SK-N-SH (cell line): ENCODE measurements at regions not wholly inside any gene's neighbourhood (a gene's known extent, or its start where the extent isn't known, plus 50 kb on each side); places are given as distances from the start of the nearest gene placed in this dataset.

ENCODE experiments used
- CTCF ChIA-PET: fragments of 300-600, 350-600 bp; formaldehyde crosslinking; extraction: SDS; loops from one replicate; lab custom pipeline; 2021; lab: Yijun Ruan, JAX
- POLR2A ChIA-PET: fragments of 350-600 bp; sonication (Branson Sonifier 250); formaldehyde crosslinking; extraction: SDS; loops from one replicate; lab custom pipeline; 2020; ENCODE audit warnings: antibody characterized with exemption, inconsistent platforms; lab: Yijun Ruan, JAX
- DNase-seq: peaks from one replicate; pipeline ENCODE4 v3.0.0; 2012
- H2AFZ ChIP-seq: fragments of 200-600 bp; sonication (generic); 2 replicates; pipeline ENCODE4 v1.8.1; 2016; ENCODE audit warnings: antibody characterized with exemption, mild to moderate bottlenecking, low read depth
- H3F3A ChIP-seq: fragments of 200-600 bp; sonication (generic); replicated peaks from 2 replicates; pipeline ENCODE3; 2016; ENCODE audit warnings: antibody characterized with exemption, mild to moderate bottlenecking; ENCODE audit not compliant: insufficient read depth
- H3K27ac ChIP-seq, 2 experiments: fragments of 200-500 bp in 1 of 2; fragments of 200-600 bp in 1 of 2; sonication (Bioruptor generic) in 1 of 2; sonication (generic), shearing (Covaris generic) in 1 of 2; 2 replicates each; pipeline versions ENCODE4 v1.5.1 to v1.6.1; 2014 to 2016; ENCODE audit warnings: low read depth in 2 of 2, inconsistent platforms in 1 of 2, low read length in 1 of 2, mild to moderate bottlenecking in 1 of 2, mixed read lengths in 1 of 2
- H3K27me3 ChIP-seq: fragments of 200-600 bp; sonication (generic), shearing (Covaris generic); 2 replicates; pipeline ENCODE4 v1.6.1; 2016; ENCODE audit warnings: mixed run types; ENCODE audit not compliant: insufficient read depth
- H3K36me3 ChIP-seq, 2 experiments: fragments of 200-500 bp in 1 of 2; fragments of 200-600 bp in 1 of 2; sonication (Bioruptor generic) in 1 of 2; sonication (generic) in 1 of 2; replicated peaks in 1 of 2; 2 replicates each; pipeline versions ENCODE3 to v1.5.1; 2014 to 2016; ENCODE audit warnings: low read length in 1 of 2, mild to moderate bottlenecking in 1 of 2; ENCODE audit not compliant: insufficient read depth in 2 of 2, control insufficient read depth in 1 of 2
- H3K4me1 ChIP-seq, 2 experiments: fragments of 200-500 bp in 1 of 2; fragments of 200-600 bp in 1 of 2; sonication (Bioruptor generic) in 1 of 2; sonication (generic), shearing (Covaris generic) in 1 of 2; 2 replicates each; pipeline versions ENCODE4 v1.5.1 to v1.6.1; 2014 to 2016; ENCODE audit warnings: low read depth in 1 of 2, low read length in 1 of 2, mixed run types in 1 of 2; ENCODE audit not compliant: insufficient read depth in 2 of 2, control insufficient read depth in 1 of 2
- H3K4me2 ChIP-seq: fragments of 200-600 bp; sonication (generic), shearing (Covaris generic); 2 replicates; pipeline ENCODE4 v1.6.1; 2017; ENCODE audit warnings: mixed run types
- H3K4me3 ChIP-seq, 2 experiments: fragments of 200-500 bp in 1 of 2; fragments of 200-600 bp in 1 of 2; sonication (Bioruptor generic) in 1 of 2; sonication (generic), shearing (Covaris generic) in 1 of 2; 2 replicates each; pipeline versions ENCODE4 v1.5.1 to v1.8.1; 2014 to 2016; ENCODE audit warnings: low read depth in 2 of 2, inconsistent platforms in 1 of 2, low read length in 1 of 2, mild to moderate bottlenecking in 1 of 2, mixed read lengths in 1 of 2, moderate library complexity in 1 of 2
- H3K79me2 ChIP-seq: fragments of 200-600 bp; sonication (generic); 2 replicates; pipeline ENCODE4 v1.8.1; 2017; ENCODE audit warnings: mild to moderate bottlenecking; ENCODE audit not compliant: insufficient read depth
- H3K9ac ChIP-seq: fragments of 200-600 bp; sonication (generic); 2 replicates; pipeline ENCODE4 v1.6.1; 2017; ENCODE audit warnings: mixed run types
- H3K9me2 ChIP-seq: fragments of 200-600 bp; sonication (generic); 2 replicates; pipeline ENCODE4 v1.6.1; 2017; ENCODE audit warnings: mixed run types
- H3K9me3 ChIP-seq: fragments of 200-600 bp; sonication (generic); 2 replicates; pipeline ENCODE4 v1.6.1; 2017; ENCODE audit warnings: mixed run types, mild to moderate bottlenecking, moderate library complexity
- H4K20me1 ChIP-seq: fragments of 200-600 bp; sonication (generic); 2 replicates; pipeline ENCODE4 v1.6.1; 2017; ENCODE audit warnings: mild to moderate bottlenecking, mixed run types; ENCODE audit not compliant: insufficient read depth
- ELF1 ChIP-seq: IDR thresholded peaks from 2 replicates; pipeline ENCODE4 v1.4.0; 2012
- EZH2phosphoT487 ChIP-seq: fragments of 200-600 bp; sonication (generic); IDR thresholded peaks from 2 replicates; pipeline ENCODE4 v1.6.1; 2017; ENCODE audit warnings: low read depth, mixed run types, mild to moderate bottlenecking, antibody characterized with exemption, moderate library complexity, borderline replicate concordance
- FOXJ3 ChIP-seq: sonication (generic); formaldehyde crosslinking; IDR thresholded peaks from 2 replicates; pipeline ENCODE4 v1.5.1; 2020; ENCODE audit warnings: mild to moderate bottlenecking, missing genetic modification reagents
- FOXM1 ChIP-seq: IDR thresholded peaks from 2 replicates; pipeline ENCODE4 v1.4.0; 2012; ENCODE audit warnings: low read depth, mild to moderate bottlenecking
- GABPA ChIP-seq: IDR thresholded peaks from 2 replicates; pipeline ENCODE4 v1.4.0; 2012; ENCODE audit warnings: low read depth, mild to moderate bottlenecking
- JUND ChIP-seq: IDR thresholded peaks from 2 replicates; pipeline ENCODE4 v1.4.0; 2012
- MEF2A ChIP-seq: IDR thresholded peaks from 2 replicates; pipeline ENCODE4 v1.4.0; 2012; ENCODE audit warnings: low read depth, borderline replicate concordance
- POLR2AphosphoS5 ChIP-seq: IDR thresholded peaks from 2 replicates; pipeline ENCODE4 v1.6.1; 2012; ENCODE audit warnings: low read depth, low read length
- RAD21 ChIP-seq: IDR thresholded peaks from 2 replicates; pipeline ENCODE4 v1.6.1; 2012; ENCODE audit warnings: mild to moderate bottlenecking, low read length
- RCOR1 ChIP-seq: fragments of 150-350 bp; IDR thresholded peaks from 2 replicates; pipeline ENCODE4 v1.6.1; 2017; ENCODE audit warnings: antibody characterized with exemption, low read length
- RFX5 ChIP-seq: IDR thresholded peaks from 2 replicates; pipeline ENCODE4 v1.6.1; 2012; ENCODE audit warnings: mild to moderate bottlenecking, improper control_type of control experiment, low read length
- RXRA ChIP-seq: IDR thresholded peaks from 2 replicates; pipeline ENCODE4 v1.4.0; 2012; ENCODE audit warnings: low read depth, mild to moderate bottlenecking, borderline replicate concordance
- SIN3A ChIP-seq: IDR thresholded peaks from 2 replicates; pipeline ENCODE4 v1.6.1; 2012; ENCODE audit warnings: low read depth, mild to moderate bottlenecking, low read length, moderate library complexity, borderline replicate concordance
- YY1 ChIP-seq: IDR thresholded peaks from 2 replicates; pipeline ENCODE4 v1.4.0; 2012; ENCODE audit warnings: low read depth, mild to moderate bottlenecking
- WGBS: methylation state at CpG from one replicate; pipeline ENCODE4 v1.1.6; 2017; ENCODE audit warnings: low lambda C conversion rate; 5-methylcytosine and 5-hydroxymethylcytosine counted together
- TF ChIP-seq, protein P1 (sequence below): fragments of 150-350 bp; IDR thresholded peaks from 2 replicates; pipeline ENCODE4 v1.6.1; 2016; ENCODE audit warnings: mild to moderate bottlenecking, low read depth, low read length
- TF ChIP-seq, protein P2 (sequence below): fragments of 150-350 bp; IDR thresholded peaks from 2 replicates; pipeline ENCODE4 v1.6.1; 2017; ENCODE audit warnings: antibody characterized with exemption, low read length, low read depth, borderline replicate concordance
- TF ChIP-seq, protein P3 (sequence below): IDR thresholded peaks from 2 replicates; pipeline ENCODE4 v1.4.0; 2012; ENCODE audit warnings: low read depth, borderline replicate concordance
- TF ChIP-seq, protein P4 (sequence below): IDR thresholded peaks from 2 replicates; pipeline ENCODE4 v1.4.0; 2012; ENCODE audit warnings: low read depth

DNA sequence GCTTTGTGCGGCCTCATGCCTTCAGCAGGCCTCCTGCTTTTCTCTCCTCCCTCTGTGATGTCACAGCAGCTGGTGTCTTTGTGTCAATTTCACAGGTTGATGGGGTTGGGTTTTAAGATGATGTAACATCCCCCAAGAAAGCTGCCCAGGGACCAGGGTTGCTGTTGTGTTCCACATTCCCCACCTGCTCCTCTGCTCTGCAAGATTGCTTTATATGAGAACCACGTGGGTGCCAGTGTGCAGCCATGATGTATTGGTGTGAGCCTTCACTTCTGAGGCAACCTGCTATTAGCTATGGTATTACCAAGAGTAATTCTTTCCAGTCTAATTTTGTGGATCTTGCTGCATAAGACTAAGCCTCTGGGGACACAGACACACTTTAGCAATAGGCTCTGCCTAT, 213.0 kb upstream of the ADAMTS16 start:
- H3K4me2 ChIP-seq: no peak overlapping the region
- H4K20me1 ChIP-seq: no peaks in the 10 kb centered on the region
- 14% methylated on average over 2 of the region's 2 CpGs for WGBS
- no peak overlapping the region for H2AFZ ChIP-seq
- H3K9me3 ChIP-seq: no peaks in the 10 kb centered on the region
- H3K4me3 ChIP-seq: no peak overlapping the region
- DNase-seq: no peak
- ChIA-PET CTCF (interaction anchor here (1.1 to 1.3 kb wide), 3 partner anchors 13 to 47 kb away, joined by 3 to 6 read pairs (median 4); no protein-coding TSS in a partner anchor), POLR2A (no interaction called here)
- no peak overlapping the region for H3K27ac ChIP-seq
- no peaks in the 10 kb centered on the region for H3K79me2 ChIP-seq
- no peak overlapping the region for H3K9ac ChIP-seq
- no peaks in the 10 kb centered on the region for H3F3A ChIP-seq
- no peaks in the 10 kb centered on the region for H3K9me2 ChIP-seq
- no peaks in the 10 kb centered on the region for H3K36me3 ChIP-seq
- H3K27me3 ChIP-seq: no peaks in the 10 kb centered on the region
- TF ChIP-seq YY1 (no peak), SIN3A (no peak)
- H3K4me1 ChIP-seq: no peaks in the 10 kb centered on the region

DNA sequence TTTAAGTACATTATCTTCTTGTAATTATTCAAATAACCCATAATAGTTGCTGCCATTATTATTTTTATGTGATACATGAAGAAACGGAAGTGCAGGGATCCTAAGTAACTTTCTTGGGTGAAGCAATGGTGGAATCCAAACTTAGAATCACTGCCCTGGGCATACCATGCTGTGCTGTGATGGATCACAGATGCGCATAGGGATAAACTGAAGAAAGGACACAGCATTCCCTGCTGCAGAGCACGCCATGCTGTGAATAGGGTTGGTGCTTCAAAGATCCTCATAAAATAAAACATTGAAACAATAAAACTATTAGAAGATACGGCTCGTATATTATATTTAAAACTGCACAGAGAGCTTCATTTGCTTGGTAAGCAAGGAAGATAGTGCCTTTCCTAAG, 211.7 kb upstream of the ADAMTS16 start:
- no peak overlapping the region for H3K4me2 ChIP-seq
- 42% methylated on average over 5 of the region's 5 CpGs for WGBS
- no peaks in the 10 kb centered on the region for H3K36me3 ChIP-seq
- H2AFZ ChIP-seq: no peak overlapping the region
- no peaks in the 10 kb centered on the region for H3F3A ChIP-seq
- H3K9me3 ChIP-seq: 0 out of 2 replicates have a peak, but pooled peaks cover 8% of the 10 kb centered on the region
- no peaks in the 10 kb centered on the region for H4K20me1 ChIP-seq
- H3K27ac ChIP-seq: no peak overlapping the region
- H3K9ac ChIP-seq: no peak overlapping the region
- no peak for DNase-seq
- CTCF ChIA-PET: interaction anchor here (0.8 to 2.6 kb wide), 3 partner anchors 9 to 13 kb away, joined by 3 to 9 read pairs (median 3); no protein-coding TSS in a partner anchor
- H3K4me1 ChIP-seq: no peaks in the 10 kb centered on the region
- POLR2A ChIA-PET: interaction anchor here (0.6 kb wide), 1 partner anchor 35 kb away, joined by 3 read pairs; no protein-coding TSS in a partner anchor
- no peak overlapping the region for H3K4me3 ChIP-seq
- H3K9me2 ChIP-seq: no peaks in the 10 kb centered on the region
- TF ChIP-seq GABPA (no peak), ELF1 (no peak), RXRA (no peak), JUND (no peak), EZH2phosphoT487 (no peak), FOXM1 (no peak), RFX5 (no peak), RCOR1 (no peak), FOXJ3 (no peak), MEF2A (no peak), RAD21 (no peak), SIN3A (no peak), POLR2AphosphoS5 (no peak)
- TF ChIP-seq, protein P1, sequence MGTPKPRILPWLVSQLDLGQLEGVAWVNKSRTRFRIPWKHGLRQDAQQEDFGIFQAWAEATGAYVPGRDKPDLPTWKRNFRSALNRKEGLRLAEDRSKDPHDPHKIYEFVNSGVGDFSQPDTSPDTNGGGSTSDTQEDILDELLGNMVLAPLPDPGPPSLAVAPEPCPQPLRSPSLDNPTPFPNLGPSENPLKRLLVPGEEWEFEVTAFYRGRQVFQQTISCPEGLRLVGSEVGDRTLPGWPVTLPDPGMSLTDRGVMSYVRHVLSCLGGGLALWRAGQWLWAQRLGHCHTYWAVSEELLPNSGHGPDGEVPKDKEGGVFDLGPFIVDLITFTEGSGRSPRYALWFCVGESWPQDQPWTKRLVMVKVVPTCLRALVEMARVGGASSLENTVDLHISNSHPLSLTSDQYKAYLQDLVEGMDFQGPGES: no peak
- TF ChIP-seq, protein P2, sequence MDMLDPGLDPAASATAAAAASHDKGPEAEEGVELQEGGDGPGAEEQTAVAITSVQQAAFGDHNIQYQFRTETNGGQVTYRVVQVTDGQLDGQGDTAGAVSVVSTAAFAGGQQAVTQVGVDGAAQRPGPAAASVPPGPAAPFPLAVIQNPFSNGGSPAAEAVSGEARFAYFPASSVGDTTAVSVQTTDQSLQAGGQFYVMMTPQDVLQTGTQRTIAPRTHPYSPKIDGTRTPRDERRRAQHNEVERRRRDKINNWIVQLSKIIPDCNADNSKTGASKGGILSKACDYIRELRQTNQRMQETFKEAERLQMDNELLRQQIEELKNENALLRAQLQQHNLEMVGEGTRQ: no peak
- TF ChIP-seq, protein P3, sequence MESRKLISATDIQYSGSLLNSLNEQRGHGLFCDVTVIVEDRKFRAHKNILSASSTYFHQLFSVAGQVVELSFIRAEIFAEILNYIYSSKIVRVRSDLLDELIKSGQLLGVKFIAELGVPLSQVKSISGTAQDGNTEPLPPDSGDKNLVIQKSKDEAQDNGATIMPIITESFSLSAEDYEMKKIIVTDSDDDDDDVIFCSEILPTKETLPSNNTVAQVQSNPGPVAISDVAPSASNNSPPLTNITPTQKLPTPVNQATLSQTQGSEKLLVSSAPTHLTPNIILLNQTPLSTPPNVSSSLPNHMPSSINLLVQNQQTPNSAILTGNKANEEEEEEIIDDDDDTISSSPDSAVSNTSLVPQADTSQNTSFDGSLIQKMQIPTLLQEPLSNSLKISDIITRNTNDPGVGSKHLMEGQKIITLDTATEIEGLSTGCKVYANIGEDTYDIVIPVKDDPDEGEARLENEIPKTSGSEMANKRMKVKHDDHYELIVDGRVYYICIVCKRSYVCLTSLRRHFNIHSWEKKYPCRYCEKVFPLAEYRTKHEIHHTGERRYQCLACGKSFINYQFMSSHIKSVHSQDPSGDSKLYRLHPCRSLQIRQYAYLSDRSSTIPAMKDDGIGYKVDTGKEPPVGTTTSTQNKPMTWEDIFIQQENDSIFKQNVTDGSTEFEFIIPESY: no peak
- TF ChIP-seq, protein P4, sequence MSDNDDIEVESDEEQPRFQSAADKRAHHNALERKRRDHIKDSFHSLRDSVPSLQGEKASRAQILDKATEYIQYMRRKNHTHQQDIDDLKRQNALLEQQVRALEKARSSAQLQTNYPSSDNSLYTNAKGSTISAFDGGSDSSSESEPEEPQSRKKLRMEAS: no peak
- no peaks in the 10 kb centered on the region for H3K27me3 ChIP-seq
- no peaks in the 10 kb centered on the region for H3K79me2 ChIP-seq
